ENCODE measurements at regions not wholly inside any gene's neighbourhood (a gene's known extent, or its start where the extent isn't known, plus 50 kb on each side); places are given as distances from the start of the nearest gene placed in this dataset.

DNA sequence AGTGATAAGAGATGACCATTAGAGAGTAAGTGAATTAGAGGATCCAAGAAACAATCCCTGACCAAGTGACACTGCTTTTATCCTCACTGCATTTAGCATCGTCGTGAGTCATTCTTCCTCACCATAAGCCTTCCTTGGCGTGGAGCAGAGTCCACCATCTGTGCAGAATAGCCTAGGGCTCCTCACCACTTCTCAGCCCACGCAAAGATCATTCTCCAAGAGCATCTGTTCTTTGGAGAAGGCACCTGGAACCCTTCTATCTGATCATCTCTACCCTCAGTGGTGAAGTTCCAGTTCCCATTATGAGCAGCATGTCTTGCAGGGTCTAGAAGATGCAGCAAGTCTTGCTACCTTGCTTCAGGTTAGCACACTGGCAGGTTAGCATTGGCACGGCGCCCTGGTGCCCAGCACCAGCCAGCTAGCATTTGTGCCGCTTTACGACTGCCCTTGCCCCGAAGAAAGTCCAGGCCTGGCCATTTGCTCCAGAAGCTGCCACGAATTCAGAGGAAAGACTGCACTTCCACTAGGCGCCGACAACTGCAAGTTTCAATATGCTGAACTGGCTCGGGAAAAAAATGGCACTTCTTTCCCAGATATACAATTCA lies 225.8 kb downstream of the TTC32 start:
- no peak for ATAC-seq (ENCODE audit: low FRiP score in 2 of 2)
- no peak overlapping the region for H3K4me3 ChIP-seq
- no peaks in the 10 kb centered on the region for H3K4me1 ChIP-seq
- DNase-seq = peak in 1 of 2 donors; percentile 52
- no peaks in the 10 kb centered on the region for H3K27me3 ChIP-seq
- 88 to 90% methylated on average over 13 of the region's 13 CpGs for WGBS, 2 donors
- H3K36me3 ChIP-seq = no peaks in the 10 kb centered on the region
- TF ChIP-seq POLR2A (IDR thresholded peaks at IDR 0.05) = no peak
- no peak for TF ChIP-seq POLR2AphosphoS5 (IDR thresholded peaks at IDR 0.05)
- no peak for TF ChIP-seq EP300 (IDR thresholded peaks at IDR 0.05)
- TF ChIP-seq, protein P1, sequence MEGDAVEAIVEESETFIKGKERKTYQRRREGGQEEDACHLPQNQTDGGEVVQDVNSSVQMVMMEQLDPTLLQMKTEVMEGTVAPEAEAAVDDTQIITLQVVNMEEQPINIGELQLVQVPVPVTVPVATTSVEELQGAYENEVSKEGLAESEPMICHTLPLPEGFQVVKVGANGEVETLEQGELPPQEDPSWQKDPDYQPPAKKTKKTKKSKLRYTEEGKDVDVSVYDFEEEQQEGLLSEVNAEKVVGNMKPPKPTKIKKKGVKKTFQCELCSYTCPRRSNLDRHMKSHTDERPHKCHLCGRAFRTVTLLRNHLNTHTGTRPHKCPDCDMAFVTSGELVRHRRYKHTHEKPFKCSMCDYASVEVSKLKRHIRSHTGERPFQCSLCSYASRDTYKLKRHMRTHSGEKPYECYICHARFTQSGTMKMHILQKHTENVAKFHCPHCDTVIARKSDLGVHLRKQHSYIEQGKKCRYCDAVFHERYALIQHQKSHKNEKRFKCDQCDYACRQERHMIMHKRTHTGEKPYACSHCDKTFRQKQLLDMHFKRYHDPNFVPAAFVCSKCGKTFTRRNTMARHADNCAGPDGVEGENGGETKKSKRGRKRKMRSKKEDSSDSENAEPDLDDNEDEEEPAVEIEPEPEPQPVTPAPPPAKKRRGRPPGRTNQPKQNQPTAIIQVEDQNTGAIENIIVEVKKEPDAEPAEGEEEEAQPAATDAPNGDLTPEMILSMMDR (IDR thresholded peaks at IDR 0.05) = no peak
- no peaks in the 10 kb centered on the region for H3K9me3 ChIP-seq
- H3K27ac ChIP-seq = no peak overlapping the region

DNA sequence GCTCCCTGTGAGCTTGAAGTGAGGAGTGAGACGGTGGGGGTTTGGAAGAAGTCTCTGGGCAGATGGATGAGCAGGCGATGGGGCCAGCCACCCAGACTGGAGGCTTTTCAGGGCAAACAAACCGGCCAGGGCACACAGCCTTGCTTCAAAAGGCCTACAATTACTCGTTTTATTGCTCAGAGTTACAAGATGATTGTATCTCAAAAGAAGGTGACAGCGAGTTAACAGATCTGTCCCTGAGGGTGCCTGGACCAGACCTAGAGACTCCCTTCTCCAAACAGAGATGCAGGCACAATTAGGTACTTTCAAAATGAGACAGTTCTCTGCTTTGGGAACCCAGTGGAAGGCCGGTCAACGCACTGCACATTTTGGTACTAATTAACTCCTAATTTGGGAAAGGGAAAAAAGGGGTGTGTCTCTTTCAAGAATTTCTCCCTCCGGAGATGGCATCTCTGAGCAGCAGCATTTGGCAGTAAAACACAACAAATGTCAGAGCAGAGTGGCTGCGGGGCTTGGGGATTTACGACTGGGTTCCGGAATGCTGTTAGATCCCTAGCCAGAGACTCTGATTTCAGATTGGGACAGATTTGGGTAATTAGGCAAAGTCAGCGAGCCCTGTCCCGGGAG lies 226.7 kb downstream of the TTC32 start:
- TF ChIP-seq POLR2A (IDR thresholded peaks at IDR 0.05) = no peak
- no peak for TF ChIP-seq POLR2AphosphoS5 (IDR thresholded peaks at IDR 0.05)
- TF ChIP-seq, protein P1 (IDR thresholded peaks at IDR 0.05) = no peak
- no peak for TF ChIP-seq EP300 (IDR thresholded peaks at IDR 0.05)
- H3K9me3 ChIP-seq = no peaks in the 10 kb centered on the region
- DNase-seq = no peak

DNA sequence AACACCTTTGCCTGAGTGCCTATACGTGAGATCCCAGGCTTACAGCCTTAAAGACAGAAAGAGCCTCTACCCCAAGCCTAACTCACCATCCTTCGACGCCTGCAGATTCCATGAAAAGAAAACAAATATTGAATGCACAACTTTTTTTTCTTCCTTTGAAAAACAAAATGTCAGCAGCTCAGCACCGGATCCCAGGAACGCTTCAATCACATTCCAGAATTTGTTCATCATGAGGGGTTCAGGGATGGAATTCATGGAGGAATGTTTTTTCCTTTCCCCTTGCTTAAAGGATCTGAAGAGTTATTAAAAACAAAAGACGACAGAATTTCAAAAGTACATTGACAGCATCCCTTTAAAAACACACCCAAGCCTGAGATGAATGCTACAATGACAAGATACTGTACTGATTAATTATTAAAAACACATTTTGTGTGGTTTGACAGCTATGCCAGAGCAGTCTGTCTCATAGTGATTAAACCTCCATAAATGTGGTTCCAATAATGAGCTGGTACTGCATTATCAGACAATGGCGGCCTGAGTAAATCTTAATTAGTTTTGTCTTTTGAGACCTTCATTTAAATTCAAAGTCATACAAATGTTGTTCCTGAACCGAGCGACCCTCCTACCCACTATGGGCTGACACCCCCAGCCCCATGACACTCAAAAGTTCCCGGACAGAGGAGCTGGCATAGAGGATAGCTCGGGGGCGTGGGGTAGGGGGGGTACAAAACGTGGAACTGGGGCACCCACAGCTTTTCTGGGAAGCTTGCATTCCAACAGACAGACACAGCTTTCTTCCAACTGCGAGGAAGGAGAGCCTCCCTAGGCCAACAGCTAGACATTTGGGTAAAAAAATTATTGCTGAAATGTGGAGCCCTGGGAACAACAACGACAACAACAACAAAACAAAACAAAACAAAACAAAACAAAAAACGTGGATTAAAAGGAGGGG lies 227.5 kb downstream of the TTC32 start:
- H3K4me1 ChIP-seq = no peaks in the 10 kb centered on the region
- ATAC-seq (ENCODE audit: low FRiP score in 2 of 2) (no peak), DNase-seq (no peak)
- H3K36me3 ChIP-seq = no peaks in the 10 kb centered on the region
- TF ChIP-seq, protein P1 (IDR thresholded peaks at IDR 0.05) = no peak
- TF ChIP-seq POLR2A (IDR thresholded peaks at IDR 0.05) = no peak
- no peak for TF ChIP-seq EP300 (IDR thresholded peaks at IDR 0.05)
- TF ChIP-seq POLR2AphosphoS5 (IDR thresholded peaks at IDR 0.05) = no peak
- H3K9me3 ChIP-seq = no peaks in the 10 kb centered on the region
- no peak overlapping the region for H3K27ac ChIP-seq
- H3K27me3 ChIP-seq = no peaks in the 10 kb centered on the region
- 70 to 75% methylated on average over 16 of the region's 16 CpGs for WGBS, 2 donors
- no peak overlapping the region for H3K4me3 ChIP-seq

More for the DNA sequence above, 226.7 kb downstream of the TTC32 start:
- no peak for ATAC-seq (ENCODE audit: low FRiP score in 2 of 2)
- no peaks in the 10 kb centered on the region for H3K27me3 ChIP-seq
- H3K27ac ChIP-seq = no peak overlapping the region
- no peaks in the 10 kb centered on the region for H3K36me3 ChIP-seq
- 52 to 64% methylated on average over 11 to 13 of the region's 13 CpGs for WGBS, 2 donors
- no peak overlapping the region for H3K4me3 ChIP-seq
- no peaks in the 10 kb centered on the region for H3K4me1 ChIP-seq

DNA sequence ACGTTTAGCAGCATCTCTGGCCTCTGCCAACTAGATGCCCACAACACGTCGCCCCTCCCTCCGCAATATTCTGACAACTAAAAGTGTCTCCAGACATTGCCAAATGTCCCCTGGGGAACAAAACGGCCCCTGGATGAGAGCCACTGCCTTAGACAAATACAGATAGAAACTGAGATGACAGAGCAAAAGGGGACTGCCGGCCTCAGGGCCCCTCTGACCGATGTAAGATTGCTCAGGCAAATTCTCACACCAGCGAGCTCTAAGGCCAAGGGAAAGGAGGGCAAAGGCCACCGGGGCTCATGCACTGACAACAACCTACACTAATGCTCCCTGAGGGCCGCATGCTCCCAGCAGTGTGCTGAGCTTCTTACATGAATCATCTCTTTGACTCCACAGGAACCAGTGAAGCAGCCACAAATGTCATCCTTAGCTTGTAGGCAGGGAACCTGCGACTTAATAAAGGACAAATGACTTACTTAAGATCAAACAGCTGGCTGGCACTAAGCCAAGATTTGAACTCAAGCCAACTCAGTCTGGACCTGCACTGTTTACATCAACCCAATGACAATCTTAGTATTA lies 228.5 kb downstream of the TTC32 start:
- DNase-seq = no peak
- Histone ChIP-seq H3K4me3 (no peak overlapping the region), H3K27me3 (no peaks in the 10 kb centered on the region), H3K9me3 (no peaks in the 10 kb centered on the region), H3K27ac (no peak overlapping the region), H3K36me3 (no peaks in the 10 kb centered on the region), H3K4me1 (no peaks in the 10 kb centered on the region)
- 50 to 71% methylated on average over 7 to 11 of the region's 11 CpGs for WGBS, 2 donors
- TF ChIP-seq POLR2A (IDR thresholded peaks at IDR 0.05) = no peak
- TF ChIP-seq, protein P1 (IDR thresholded peaks at IDR 0.05) = no peak
- ATAC-seq (ENCODE audit: low FRiP score in 2 of 2) = no peak

All from upper lobe of left lung (tissue), 6 donors.